BLaER1 treated with 17β-estradiol and CSF1 and Interleukin-3, amounts not matched to agents 10 nM and 100 nM (cell line): ENCODE measurements at regions not wholly inside any gene's neighbourhood (a gene's known extent, or its start where the extent isn't known, plus 50 kb on each side); places are given as distances from the start of the nearest gene placed in this dataset.

Source experiments
- H3K27ac ChIP-seq, 11 experiments: shearing (Covaris generic); formaldehyde crosslinking; 2 replicates each; pipeline ENCODE4 v1.8.1; 2022
- H3K27me3 ChIP-seq, 11 experiments: shearing (Covaris generic); formaldehyde crosslinking; 2 replicates each; pipeline ENCODE4 v1.8.1; 2022
- H3K36me3 ChIP-seq, 11 experiments: shearing (Covaris generic); formaldehyde crosslinking; 2 replicates each; pipeline ENCODE4 v1.8.1; 2022
- H3K4me1 ChIP-seq, 10 experiments: shearing (Covaris generic); formaldehyde crosslinking; 2 replicates each; pipeline ENCODE4 v1.8.1; 2022
- H3K4me2 ChIP-seq, 11 experiments: shearing (Covaris generic); formaldehyde crosslinking; 2 replicates each; pipeline ENCODE4 v1.8.1; 2022
- H3K4me3 ChIP-seq, 10 experiments: shearing (Covaris generic); formaldehyde crosslinking; 2 replicates each; pipeline ENCODE4 v1.8.1; 2022
- H3K9ac ChIP-seq, 11 experiments: shearing (Covaris generic); formaldehyde crosslinking; 2 replicates each; pipeline ENCODE4 v1.8.1; 2022
- H3K9me3 ChIP-seq, 11 experiments: shearing (Covaris generic); formaldehyde crosslinking; replicated peaks in 1 of 11; 2 replicates each; pipeline ENCODE4 v1.8.1; 2022
- H4K20me1 ChIP-seq, 11 experiments: shearing (Covaris generic); formaldehyde crosslinking; 2 replicates each; pipeline ENCODE4 v1.8.1; 2022
- Cebpa-rat ChIP-seq, 11 experiments: shearing (Covaris generic); IDR thresholded peaks; 2 replicates each; pipeline ENCODE4 v1.8.1; 2022

DNA sequence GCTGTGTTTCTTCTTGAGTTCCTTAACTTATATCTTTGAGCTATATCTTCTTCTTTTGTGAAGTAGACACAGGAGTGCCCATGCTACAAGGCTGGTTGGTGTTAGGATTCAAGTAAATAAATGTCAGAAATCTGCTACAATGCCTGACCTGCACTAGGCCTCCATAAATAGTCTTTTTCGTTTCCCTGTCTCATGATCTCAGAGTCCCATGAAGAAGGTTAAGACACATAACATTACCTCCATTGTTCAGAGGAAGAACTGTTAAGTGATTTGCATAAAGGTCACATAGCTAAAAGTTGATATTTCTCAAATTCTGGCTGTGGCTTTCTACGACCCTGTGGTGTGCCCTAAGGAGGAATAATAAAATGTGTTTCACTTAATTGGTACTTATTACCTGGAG is 228.4 kb downstream of the KCNS3 start:
- Histone ChIP-seq H3K9me3 (no peaks in the 10 kb centered on the region), H3K27ac (no peak overlapping the region), H3K4me2 (no peak overlapping the region), H3K4me3 (no peak overlapping the region), H3K36me3 (no peaks in the 10 kb centered on the region), H4K20me1 (no peaks in the 10 kb centered on the region), H3K4me1 (no peaks in the 10 kb centered on the region), H3K9ac (no peak overlapping the region), H3K27me3 (no peaks in the 10 kb centered on the region)
- TF ChIP-seq Cebpa-rat (IDR thresholded peaks at IDR 0.05), result no peak

DNA sequence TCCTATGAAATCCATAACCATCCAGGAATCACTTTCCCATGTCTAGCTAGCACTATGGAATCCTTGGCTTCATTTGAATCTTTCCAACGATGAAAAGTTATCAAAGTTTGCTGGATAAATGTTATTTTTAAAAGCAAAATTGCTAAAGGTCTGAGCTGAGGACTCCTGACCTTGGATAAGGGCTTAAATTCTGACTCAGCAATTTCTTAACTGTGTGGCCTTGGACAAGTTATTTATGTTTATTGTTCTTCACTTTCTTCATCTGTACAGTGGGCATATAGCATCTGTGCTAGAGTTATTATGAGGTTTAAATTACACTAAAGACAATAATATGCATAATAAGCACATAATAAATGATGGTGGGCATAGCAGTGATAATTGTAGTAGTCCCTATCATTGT is 227.5 kb downstream of the KCNS3 start:
- Histone ChIP-seq H3K27ac (no peak overlapping the region), H3K9me3 (no peaks in the 10 kb centered on the region), H3K4me1 (no peaks in the 10 kb centered on the region), H3K4me3 (no peak overlapping the region), H3K9ac (no peak overlapping the region), H3K4me2 (no peak overlapping the region), H3K27me3 (no peaks in the 10 kb centered on the region), H3K36me3 (no peaks in the 10 kb centered on the region), H4K20me1 (no peaks in the 10 kb centered on the region)
- no peak for TF ChIP-seq Cebpa-rat (IDR thresholded peaks at IDR 0.05)

DNA sequence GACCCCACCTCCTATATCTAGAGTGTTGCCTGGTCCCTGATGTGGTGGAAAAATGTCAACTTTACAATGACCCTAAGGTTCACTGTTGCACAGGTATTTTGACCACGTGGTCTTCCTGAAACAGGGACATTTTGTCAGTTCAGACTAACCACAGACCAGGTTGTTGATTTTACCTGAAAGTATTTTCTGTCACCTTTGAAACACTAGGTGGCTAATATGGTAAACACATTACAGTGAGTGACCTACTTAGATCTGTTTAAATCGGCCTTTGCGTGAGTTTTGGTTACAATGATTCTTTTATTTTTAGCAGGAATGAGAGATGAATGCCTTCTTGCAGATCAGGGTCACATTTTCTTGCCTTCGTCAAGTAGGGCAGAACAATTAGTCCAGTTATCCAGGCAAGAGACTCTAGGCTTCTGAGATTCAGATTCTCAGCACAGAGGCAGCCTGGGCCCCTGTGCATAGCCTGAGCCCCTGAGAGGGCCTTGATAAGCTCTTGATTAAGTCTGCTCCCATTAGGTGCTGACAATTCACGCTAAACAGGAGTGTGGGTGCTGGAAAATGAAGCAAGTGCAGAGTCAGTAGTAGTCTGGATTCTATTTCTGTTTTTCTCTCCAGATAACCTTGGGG is 226.2 kb downstream of the KCNS3 start:
- Histone ChIP-seq H3K4me1 (no peaks in the 10 kb centered on the region), H3K4me2 (no peak overlapping the region), H3K27me3 (no peaks in the 10 kb centered on the region), H3K27ac (no peak overlapping the region), H4K20me1 (no peaks in the 10 kb centered on the region), H3K36me3 (no peaks in the 10 kb centered on the region), H3K9ac (no peak overlapping the region), H3K9me3 (no peaks in the 10 kb centered on the region), H3K4me3 (no peak overlapping the region)
- no peak for TF ChIP-seq Cebpa-rat (IDR thresholded peaks at IDR 0.05)

DNA sequence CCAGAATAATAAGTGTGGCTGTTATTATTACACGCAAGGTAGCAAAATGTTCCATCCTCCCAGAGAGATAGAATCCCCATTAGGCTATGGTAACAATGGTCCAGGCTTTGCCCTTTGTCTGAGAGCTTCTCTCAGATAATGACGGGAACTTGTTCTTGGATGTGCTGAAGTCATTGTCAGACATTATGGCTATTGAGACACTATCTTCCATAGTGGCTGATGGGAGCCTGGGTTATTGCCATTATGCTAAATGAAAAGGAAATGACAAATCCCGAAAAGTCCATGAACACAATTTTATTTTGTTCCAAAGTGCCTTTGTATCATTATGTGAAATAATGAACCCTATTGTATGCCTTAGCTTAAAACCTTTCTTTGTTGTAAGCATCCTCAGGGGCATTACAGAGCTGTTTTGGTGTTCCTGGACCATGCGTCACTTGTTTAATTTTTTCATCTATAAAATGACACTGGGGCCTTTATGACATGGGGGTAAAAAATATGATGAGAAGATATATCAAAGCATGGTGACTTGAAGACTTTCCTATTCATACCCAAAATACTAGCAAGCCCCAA is 218.5 kb downstream of the KCNS3 start:
- Histone ChIP-seq H3K36me3 (no peaks in the 10 kb centered on the region), H3K4me2 (no peak overlapping the region), H3K9me3 (no peaks in the 10 kb centered on the region), H4K20me1 (no peaks in the 10 kb centered on the region), H3K27me3 (no peaks in the 10 kb centered on the region), H3K27ac (no peak overlapping the region), H3K4me1 (no peaks in the 10 kb centered on the region), H3K9ac (no peak overlapping the region), H3K4me3 (no peak overlapping the region)
- no peak for TF ChIP-seq Cebpa-rat (IDR thresholded peaks at IDR 0.05)

DNA sequence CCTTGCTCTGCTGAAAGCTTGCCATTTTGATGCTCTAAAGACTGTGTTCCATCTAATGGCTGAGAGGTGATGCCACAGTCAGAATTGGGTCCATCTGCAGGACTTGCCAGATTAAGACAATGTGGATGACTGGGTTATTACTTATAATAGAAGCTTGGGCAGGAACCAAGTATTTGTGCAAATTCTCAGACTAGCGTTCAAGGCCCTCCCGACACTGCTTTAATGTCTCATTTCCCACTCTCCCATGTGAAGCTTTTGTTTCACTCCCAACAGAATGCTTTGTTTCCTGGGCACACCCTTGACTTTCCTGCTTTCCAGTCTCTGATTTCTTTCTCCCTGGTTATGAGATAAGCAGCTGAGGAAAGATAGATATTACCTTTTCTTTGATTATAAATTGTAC is 215.8 kb downstream of the KCNS3 start:
- H4K20me1 ChIP-seq, result no peaks in the 10 kb centered on the region
- no peaks in the 10 kb centered on the region for H3K36me3 ChIP-seq
- H3K4me2 ChIP-seq, result no peak overlapping the region
- H3K27me3 ChIP-seq, result no peaks in the 10 kb centered on the region
- no peak overlapping the region for H3K9ac ChIP-seq
- no peak overlapping the region for H3K4me3 ChIP-seq
- H3K9me3 ChIP-seq, result no peaks in the 10 kb centered on the region
- H3K4me1 ChIP-seq, result no peaks in the 10 kb centered on the region
- H3K27ac ChIP-seq, result no peak overlapping the region
- no peak for TF ChIP-seq Cebpa-rat (IDR thresholded peaks at IDR 0.05)

DNA sequence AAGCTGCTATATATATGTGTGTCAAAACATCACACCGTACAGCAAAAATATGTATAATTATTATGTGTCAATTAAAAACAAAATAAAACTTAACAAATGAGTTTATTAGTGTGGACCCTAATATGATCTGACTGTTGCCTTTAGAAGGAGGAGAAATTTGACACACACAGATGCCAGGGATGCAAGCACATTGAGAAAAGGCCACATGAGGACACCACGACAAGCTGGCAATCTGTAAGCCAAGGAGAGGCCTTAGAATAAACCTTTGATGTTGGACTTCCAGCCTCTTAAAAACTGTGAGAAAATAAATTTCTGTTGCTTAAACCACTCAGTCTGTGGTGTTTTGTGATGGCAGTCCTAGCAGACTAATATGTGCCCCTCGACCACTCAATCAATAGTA is 214.7 kb downstream of the KCNS3 start:
- no peaks in the 10 kb centered on the region for H3K4me1 ChIP-seq
- no peaks in the 10 kb centered on the region for H4K20me1 ChIP-seq
- H3K9me3 ChIP-seq, result no peaks in the 10 kb centered on the region
- no peak for TF ChIP-seq Cebpa-rat (IDR thresholded peaks at IDR 0.05)
- H3K4me3 ChIP-seq, result no peak overlapping the region
- H3K27ac ChIP-seq, result no peak overlapping the region
- H3K27me3 ChIP-seq, result no peaks in the 10 kb centered on the region
- no peak overlapping the region for H3K9ac ChIP-seq
- no peak overlapping the region for H3K4me2 ChIP-seq
- H3K36me3 ChIP-seq, result no peaks in the 10 kb centered on the region

DNA sequence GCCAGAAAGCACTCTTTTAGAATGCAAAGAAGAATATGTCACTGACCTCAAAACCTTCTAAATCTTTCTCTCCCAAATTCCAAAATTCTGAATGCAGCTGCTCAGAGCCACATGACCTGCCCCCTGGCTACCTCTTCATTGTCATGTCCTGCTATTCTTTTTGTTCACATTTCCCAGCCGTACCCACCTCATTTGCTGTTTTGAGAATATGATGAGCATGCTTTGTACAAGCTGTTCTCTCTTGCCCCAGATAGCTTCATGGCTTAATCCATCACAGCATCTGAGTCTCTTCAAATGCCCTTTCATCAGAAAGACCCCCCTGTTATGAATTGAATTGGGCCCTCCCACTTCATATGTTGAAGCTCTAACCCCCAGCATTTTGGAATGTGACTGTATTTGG is 214.3 kb downstream of the KCNS3 start:
- no peak overlapping the region for H3K4me2 ChIP-seq
- H3K27ac ChIP-seq, result no peak overlapping the region
- no peaks in the 10 kb centered on the region for H3K4me1 ChIP-seq
- H3K4me3 ChIP-seq, result no peak overlapping the region
- no peaks in the 10 kb centered on the region for H3K9me3 ChIP-seq
- no peaks in the 10 kb centered on the region for H3K27me3 ChIP-seq
- H3K9ac ChIP-seq, result no peak overlapping the region
- no peaks in the 10 kb centered on the region for H3K36me3 ChIP-seq
- H4K20me1 ChIP-seq, result no peaks in the 10 kb centered on the region
- no peak for TF ChIP-seq Cebpa-rat (IDR thresholded peaks at IDR 0.05)

DNA sequence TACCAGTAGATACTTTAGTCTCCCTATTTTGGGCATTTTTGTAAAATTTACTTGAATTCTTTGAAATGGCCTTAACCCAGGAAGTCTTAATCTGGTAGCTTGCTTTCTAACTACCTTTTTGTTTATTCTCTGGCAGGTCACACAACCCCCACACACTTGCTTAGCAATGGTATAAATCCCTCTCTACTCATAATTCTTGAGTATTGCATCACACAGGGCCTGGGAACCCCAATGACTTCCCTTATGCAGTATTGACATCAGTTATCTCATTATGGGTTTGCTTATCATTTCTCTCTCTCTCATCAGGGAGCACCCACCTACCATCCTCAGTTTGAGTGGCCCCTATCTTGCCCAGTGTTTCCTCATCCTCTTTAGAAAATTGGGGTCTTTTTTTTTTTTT is 207.1 kb downstream of the KCNS3 start:
- Histone ChIP-seq H3K4me1 (no peaks in the 10 kb centered on the region), H3K9ac (no peak overlapping the region), H3K4me2 (no peak overlapping the region), H3K27ac (no peak overlapping the region; a peak in 1 of 22 replicates), H3K9me3 (peaks cover 0 to 13% (median 4%) of the 10 kb centered on the region in 11 experiments; a peak in 2 of 22 replicates), H3K4me3 (no peak overlapping the region), H4K20me1 (no peaks in the 10 kb centered on the region), H3K36me3 (no peaks in the 10 kb centered on the region), H3K27me3 (no peaks in the 10 kb centered on the region)
- TF ChIP-seq Cebpa-rat (IDR thresholded peaks at IDR 0.05), result no peak

DNA sequence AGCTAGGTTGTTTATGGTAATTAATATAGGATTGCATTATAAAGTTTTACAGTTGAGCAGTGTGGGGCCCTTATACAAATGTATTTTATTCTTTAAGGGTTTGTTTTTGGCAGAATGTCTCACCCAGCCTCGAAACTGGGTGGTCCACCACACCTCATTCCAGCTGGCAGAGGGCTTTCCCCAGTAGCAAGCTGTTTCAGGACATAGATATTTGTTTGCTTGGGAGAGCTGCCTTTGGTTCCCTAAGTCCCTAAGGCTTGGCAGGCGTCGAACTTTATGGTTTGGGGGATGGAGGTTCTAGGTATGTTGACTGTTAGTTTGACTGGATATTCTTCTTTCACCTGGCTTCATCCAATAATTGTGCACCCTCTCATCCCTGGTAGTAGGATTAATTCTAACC is 205.9 kb downstream of the KCNS3 start:
- no peaks in the 10 kb centered on the region for H4K20me1 ChIP-seq
- no peak overlapping the region for H3K4me3 ChIP-seq
- TF ChIP-seq Cebpa-rat (IDR thresholded peaks at IDR 0.05), result no peak
- no peak overlapping the region for H3K9ac ChIP-seq
- H3K4me1 ChIP-seq, result peaks cover 0 to 2% (median 0%) of the 10 kb centered on the region in 10 experiments; a peak in 5 of 20 replicates
- no peaks in the 10 kb centered on the region for H3K36me3 ChIP-seq
- no peaks in the 10 kb centered on the region for H3K27me3 ChIP-seq
- H3K4me2 ChIP-seq, result no peak overlapping the region
- H3K27ac ChIP-seq, result no peak overlapping the region
- peaks cover 0 to 13% (median 4%) of the 10 kb centered on the region in 11 experiments; a peak in 2 of 22 replicates for H3K9me3 ChIP-seq

DNA sequence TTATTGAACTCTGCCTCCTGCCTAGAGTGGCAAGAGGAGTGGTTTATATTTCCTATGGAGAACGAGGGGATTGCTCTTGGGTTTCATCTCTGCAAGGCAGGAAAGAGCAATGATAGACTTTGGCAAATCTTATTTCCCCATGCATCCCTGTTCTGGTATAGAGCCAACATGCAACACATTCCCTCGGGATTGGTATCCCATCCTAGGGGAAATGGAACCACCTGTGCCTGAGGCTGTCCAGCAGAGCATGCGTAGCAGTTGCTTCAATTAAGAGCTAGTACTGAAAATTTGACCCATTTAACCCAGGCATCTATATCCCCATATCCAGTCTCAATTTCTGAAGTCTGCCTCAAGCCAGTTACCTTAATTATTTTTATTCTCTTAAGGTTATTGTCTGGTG is 205.3 kb downstream of the KCNS3 start:
- TF ChIP-seq Cebpa-rat (IDR thresholded peaks at IDR 0.05), result no peak
- no peak overlapping the region for H3K27ac ChIP-seq
- peaks cover 0 to 13% (median 4%) of the 10 kb centered on the region in 11 experiments; a peak in 2 of 22 replicates for H3K9me3 ChIP-seq
- no peak overlapping the region for H3K9ac ChIP-seq
- H3K4me3 ChIP-seq, result no peak overlapping the region
- no peak overlapping the region for H3K4me2 ChIP-seq
- H3K36me3 ChIP-seq, result no peaks in the 10 kb centered on the region
- peaks cover 0 to 8% (median 3%) of the 10 kb centered on the region in 10 experiments; a peak in 8 of 20 replicates for H3K4me1 ChIP-seq
- H4K20me1 ChIP-seq, result no peaks in the 10 kb centered on the region
- H3K27me3 ChIP-seq, result no peaks in the 10 kb centered on the region
